Liver (tissue), 8 donors: ENCODE measurements at regions not wholly inside any gene's neighbourhood (a gene's known extent, or its start where the extent isn't known, plus 50 kb on each side); places are given as distances from the start of the nearest gene placed in this dataset.

Source experiments
- DNase-seq: peaks from one replicate; pipeline ENCODE4 v3.0.0-alpha.2; 2017; ENCODE audit warnings: low spot score
- H3K27ac ChIP-seq, 2 donors: one replicate each; pipeline ENCODE4 v1.7.0; 2013; ENCODE audit warnings: inconsistent platforms in 2 of 2, low read length in 2 of 2, control low read depth in 1 of 2, low read depth in 1 of 2, mild to moderate bottlenecking in 1 of 2
- H3K27me3 ChIP-seq, 4 donors: one replicate each; pipeline versions ENCODE4 v1.6.1 to v1.7.0; 2013; ENCODE audit warnings: low read length in 3 of 4, inconsistent platforms in 1 of 4, mild to moderate bottlenecking in 1 of 4, moderate library complexity in 1 of 4; ENCODE audit not compliant: control insufficient read depth in 4 of 4, insufficient read depth in 4 of 4
- H3K36me3 ChIP-seq, 4 donors: one replicate each; pipeline versions ENCODE4 v1.6.1 to v1.7.0; 2013; ENCODE audit warnings: low read length in 3 of 4, mild to moderate bottlenecking in 3 of 4, low read depth in 1 of 4, moderate library complexity in 1 of 4; ENCODE audit not compliant: control insufficient read depth in 4 of 4, insufficient read depth in 3 of 4
- H3K4me1 ChIP-seq, 4 donors: one replicate each; pipeline versions ENCODE4 v1.6.1 to v1.7.0; 2013; ENCODE audit warnings: low read length in 3 of 4, mild to moderate bottlenecking in 3 of 4, moderate library complexity in 1 of 4; ENCODE audit not compliant: control insufficient read depth in 4 of 4, insufficient read depth in 4 of 4
- H3K4me3 ChIP-seq, 3 donors: one replicate each; pipeline versions ENCODE4 v1.6.1 to v1.7.0; 2013; ENCODE audit warnings: low read length in 3 of 3, control low read depth in 1 of 3, low read depth in 1 of 3, mild to moderate bottlenecking in 1 of 3
- H3K9ac ChIP-seq, 2 donors: one replicate each; pipeline ENCODE4 v1.7.0; 2013; ENCODE audit warnings: low read length in 2 of 2, mild to moderate bottlenecking in 2 of 2, moderate library complexity in 2 of 2, control low read depth in 1 of 2, low read depth in 1 of 2
- H3K9me3 ChIP-seq, 4 donors: one replicate each; pipeline versions ENCODE4 v1.6.1 to v1.7.0; 2013; ENCODE audit warnings: low read length in 3 of 4; ENCODE audit not compliant: control insufficient read depth in 4 of 4
- EGR1 ChIP-seq, 2 donors: IDR thresholded peaks; 2 replicates each; pipeline ENCODE4 v1.6.1; 2016 to 2018; ENCODE audit warnings: antibody characterized with exemption in 2 of 2, low read depth in 2 of 2
- FOXA1 ChIP-seq: IDR thresholded peaks from 2 replicates; pipeline ENCODE4 v1.6.1; 2016; ENCODE audit warnings: antibody characterized with exemption
- FOXA2 ChIP-seq: IDR thresholded peaks from 2 replicates; pipeline ENCODE4 v1.6.1; 2016; ENCODE audit warnings: antibody characterized with exemption
- GABPA ChIP-seq, 2 donors: IDR thresholded peaks in 1 of 2; conservative IDR thresholded peaks in 1 of 2; 2 replicates each; pipeline ENCODE4 v1.6.1; 2016; ENCODE audit warnings: antibody characterized with exemption in 2 of 2, mild to moderate bottlenecking in 1 of 2, moderate library complexity in 1 of 2
- HNF4A ChIP-seq, 2 donors: conservative IDR thresholded peaks; 2 replicates each; pipeline ENCODE4 v1.6.1; 2016; ENCODE audit warnings: antibody characterized with exemption in 2 of 2, mild to moderate bottlenecking in 2 of 2
- HNF4G ChIP-seq: IDR thresholded peaks from 2 replicates; pipeline ENCODE4 v1.6.1; 2016; ENCODE audit warnings: antibody characterized with exemption
- RAD21 ChIP-seq, 2 donors: IDR thresholded peaks; 2 replicates each; pipeline ENCODE4 v1.6.1; 2016; ENCODE audit warnings: antibody characterized with exemption in 2 of 2, mild to moderate bottlenecking in 2 of 2
- RXRA ChIP-seq, 2 donors: IDR thresholded peaks; 2 replicates each; pipeline ENCODE4 v1.6.1; 2017 to 2018; ENCODE audit warnings: antibody characterized with exemption in 2 of 2, mild to moderate bottlenecking in 1 of 2
- SP1 ChIP-seq: IDR thresholded peaks from 2 replicates; pipeline ENCODE4 v1.6.1; 2018; ENCODE audit warnings: antibody characterized with exemption, mild to moderate bottlenecking
- TAF1 ChIP-seq: conservative IDR thresholded peaks from 2 replicates; pipeline ENCODE4 v1.6.1; 2016; ENCODE audit warnings: antibody characterized with exemption, mild to moderate bottlenecking
- YY1 ChIP-seq: IDR thresholded peaks from 2 replicates; pipeline ENCODE4 v1.6.1; 2016; ENCODE audit warnings: antibody characterized with exemption, mild to moderate bottlenecking
- WGBS: extraction: QIAGEN DNeasy Blood & Tissue Kit; methylation state at CpG from one replicate; pipeline ENCODE4 v1.1.7; 2013; 5-methylcytosine and 5-hydroxymethylcytosine counted together
- TF ChIP-seq, protein P1 (sequence below): IDR thresholded peaks from 2 replicates; pipeline ENCODE4 v1.6.1; 2016; ENCODE audit warnings: antibody characterized with exemption
- TF ChIP-seq, protein P2 (sequence below): IDR thresholded peaks from 2 replicates; pipeline ENCODE4 v1.6.1; 2016; ENCODE audit warnings: antibody characterized with exemption, mild to moderate bottlenecking
- TF ChIP-seq, protein P3 (sequence below): fragments of 150-350 bp; IDR thresholded peaks from 2 replicates; pipeline ENCODE4 v1.5.1; 2017; ENCODE audit warnings: improper control_type of control experiment, low read depth, low read length; ENCODE audit not compliant: missing input control
- TF ChIP-seq, protein P4 (sequence below): IDR thresholded peaks from 2 replicates; pipeline ENCODE4 v1.6.1; 2016; ENCODE audit warnings: antibody characterized with exemption
- TF ChIP-seq, protein P5 (sequence below): IDR thresholded peaks from 2 replicates; pipeline ENCODE4 v1.6.1; 2016; ENCODE audit warnings: antibody characterized with exemption
- donor health status: healthy.
- donor health status: healthy.
- donor health status: healthy.
- donor health status: healthy.
- donor health status: healthy.

DNA sequence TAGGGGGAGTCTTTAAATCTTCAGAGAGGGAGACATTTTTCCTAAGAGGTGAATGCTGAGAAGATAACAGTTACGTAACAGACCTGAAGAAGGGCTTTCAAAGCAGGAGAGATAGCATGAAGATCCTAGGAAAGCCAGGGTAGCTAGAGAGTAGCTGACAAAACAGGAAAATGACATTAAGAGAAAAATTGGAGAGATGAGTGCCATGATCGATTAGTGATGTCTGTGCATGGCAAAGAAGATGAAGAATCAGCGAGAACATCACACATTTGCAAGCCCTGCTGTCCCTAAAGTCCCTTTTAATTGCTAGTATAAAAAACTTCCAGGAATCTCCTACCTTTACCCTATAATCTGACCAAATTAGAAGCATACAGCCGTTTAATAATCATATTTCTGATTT lies 116.9 kb upstream of the PAX6 start:
- H3K27ac ChIP-seq = no peak overlapping the region
- no peak for TF ChIP-seq EGR1 (IDR thresholded peaks at IDR 0.05; ENCODE audit: low read depth in 2 of 2)
- TF ChIP-seq, protein P1, sequence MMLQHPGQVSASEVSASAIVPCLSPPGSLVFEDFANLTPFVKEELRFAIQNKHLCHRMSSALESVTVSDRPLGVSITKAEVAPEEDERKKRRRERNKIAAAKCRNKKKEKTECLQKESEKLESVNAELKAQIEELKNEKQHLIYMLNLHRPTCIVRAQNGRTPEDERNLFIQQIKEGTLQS = no peak
- TF ChIP-seq RXRA (IDR thresholded peaks at IDR 0.05) = no peak
- no peak for TF ChIP-seq HNF4A (conservative IDR thresholded peaks at IDR 0.05)
- TF ChIP-seq SP1 = no peak
- TF ChIP-seq, protein P2, sequence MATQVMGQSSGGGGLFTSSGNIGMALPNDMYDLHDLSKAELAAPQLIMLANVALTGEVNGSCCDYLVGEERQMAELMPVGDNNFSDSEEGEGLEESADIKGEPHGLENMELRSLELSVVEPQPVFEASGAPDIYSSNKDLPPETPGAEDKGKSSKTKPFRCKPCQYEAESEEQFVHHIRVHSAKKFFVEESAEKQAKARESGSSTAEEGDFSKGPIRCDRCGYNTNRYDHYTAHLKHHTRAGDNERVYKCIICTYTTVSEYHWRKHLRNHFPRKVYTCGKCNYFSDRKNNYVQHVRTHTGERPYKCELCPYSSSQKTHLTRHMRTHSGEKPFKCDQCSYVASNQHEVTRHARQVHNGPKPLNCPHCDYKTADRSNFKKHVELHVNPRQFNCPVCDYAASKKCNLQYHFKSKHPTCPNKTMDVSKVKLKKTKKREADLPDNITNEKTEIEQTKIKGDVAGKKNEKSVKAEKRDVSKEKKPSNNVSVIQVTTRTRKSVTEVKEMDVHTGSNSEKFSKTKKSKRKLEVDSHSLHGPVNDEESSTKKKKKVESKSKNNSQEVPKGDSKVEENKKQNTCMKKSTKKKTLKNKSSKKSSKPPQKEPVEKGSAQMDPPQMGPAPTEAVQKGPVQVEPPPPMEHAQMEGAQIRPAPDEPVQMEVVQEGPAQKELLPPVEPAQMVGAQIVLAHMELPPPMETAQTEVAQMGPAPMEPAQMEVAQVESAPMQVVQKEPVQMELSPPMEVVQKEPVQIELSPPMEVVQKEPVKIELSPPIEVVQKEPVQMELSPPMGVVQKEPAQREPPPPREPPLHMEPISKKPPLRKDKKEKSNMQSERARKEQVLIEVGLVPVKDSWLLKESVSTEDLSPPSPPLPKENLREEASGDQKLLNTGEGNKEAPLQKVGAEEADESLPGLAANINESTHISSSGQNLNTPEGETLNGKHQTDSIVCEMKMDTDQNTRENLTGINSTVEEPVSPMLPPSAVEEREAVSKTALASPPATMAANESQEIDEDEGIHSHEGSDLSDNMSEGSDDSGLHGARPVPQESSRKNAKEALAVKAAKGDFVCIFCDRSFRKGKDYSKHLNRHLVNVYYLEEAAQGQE = no peak
- no peak for TF ChIP-seq YY1
- TF ChIP-seq FOXA1 = no peak
- no peak for TF ChIP-seq FOXA2
- no peak for TF ChIP-seq TAF1
- TF ChIP-seq, protein P3, sequence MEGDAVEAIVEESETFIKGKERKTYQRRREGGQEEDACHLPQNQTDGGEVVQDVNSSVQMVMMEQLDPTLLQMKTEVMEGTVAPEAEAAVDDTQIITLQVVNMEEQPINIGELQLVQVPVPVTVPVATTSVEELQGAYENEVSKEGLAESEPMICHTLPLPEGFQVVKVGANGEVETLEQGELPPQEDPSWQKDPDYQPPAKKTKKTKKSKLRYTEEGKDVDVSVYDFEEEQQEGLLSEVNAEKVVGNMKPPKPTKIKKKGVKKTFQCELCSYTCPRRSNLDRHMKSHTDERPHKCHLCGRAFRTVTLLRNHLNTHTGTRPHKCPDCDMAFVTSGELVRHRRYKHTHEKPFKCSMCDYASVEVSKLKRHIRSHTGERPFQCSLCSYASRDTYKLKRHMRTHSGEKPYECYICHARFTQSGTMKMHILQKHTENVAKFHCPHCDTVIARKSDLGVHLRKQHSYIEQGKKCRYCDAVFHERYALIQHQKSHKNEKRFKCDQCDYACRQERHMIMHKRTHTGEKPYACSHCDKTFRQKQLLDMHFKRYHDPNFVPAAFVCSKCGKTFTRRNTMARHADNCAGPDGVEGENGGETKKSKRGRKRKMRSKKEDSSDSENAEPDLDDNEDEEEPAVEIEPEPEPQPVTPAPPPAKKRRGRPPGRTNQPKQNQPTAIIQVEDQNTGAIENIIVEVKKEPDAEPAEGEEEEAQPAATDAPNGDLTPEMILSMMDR = no peak
- no peak for TF ChIP-seq GABPA (IDR thresholded peaks at IDR 0.05 in 1 of 2, conservative IDR thresholded peaks at IDR 0.05 in 1 of 2)
- no peak overlapping the region for H3K9ac ChIP-seq
- H3K36me3 ChIP-seq = no peaks in the 10 kb centered on the region
- 78% methylated on average over 4 of the region's 4 CpGs for WGBS
- no peaks in the 10 kb centered on the region for H3K27me3 ChIP-seq
- H3K9me3 ChIP-seq = no peaks in the 10 kb centered on the region
- no peak for DNase-seq
- no peak overlapping the region for H3K4me3 ChIP-seq
- no peaks in the 10 kb centered on the region for H3K4me1 ChIP-seq

DNA sequence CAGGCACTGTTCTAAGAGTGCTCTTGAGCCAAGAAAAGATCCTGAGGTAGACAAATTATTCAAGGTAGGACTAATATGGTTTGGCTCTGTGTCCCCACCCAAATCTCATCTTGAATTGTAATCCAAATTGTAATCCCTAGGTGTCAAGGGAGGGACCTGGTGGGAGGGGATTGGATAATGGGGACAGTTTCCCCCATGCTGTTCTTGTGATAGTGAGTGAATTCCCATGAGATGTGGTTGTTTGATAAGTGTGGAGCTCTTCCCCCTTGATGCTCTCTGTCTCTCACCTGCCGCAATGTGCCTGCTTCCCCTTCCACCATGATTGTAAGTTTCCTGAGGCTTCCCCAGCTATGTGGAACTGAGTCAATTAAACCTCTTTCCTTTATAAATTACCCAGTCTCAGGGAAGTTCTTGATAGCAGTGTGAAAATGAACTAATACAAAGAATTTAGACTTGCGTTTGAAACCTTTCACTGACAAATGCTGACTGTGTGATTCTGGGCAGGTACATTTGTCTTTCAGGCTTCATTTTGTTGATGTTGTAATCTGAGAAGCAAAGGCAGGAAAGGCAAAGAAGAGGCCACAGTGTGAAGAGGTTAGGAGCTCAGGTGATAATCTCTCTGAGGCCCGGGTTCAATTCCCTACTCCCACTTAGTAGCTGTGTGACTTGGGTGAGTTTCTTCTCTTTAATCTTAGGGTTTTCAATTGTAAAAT lies 115.8 kb upstream of the PAX6 start:
- Histone ChIP-seq H3K4me3 (no peak overlapping the region), H3K9ac (no peak overlapping the region), H3K36me3 (no peaks in the 10 kb centered on the region), H3K4me1 (no peaks in the 10 kb centered on the region), H3K27me3 (no peaks in the 10 kb centered on the region), H3K27ac (no peak overlapping the region), H3K9me3 (no peaks in the 10 kb centered on the region)
- no peak for DNase-seq
- WGBS = 61% methylated on average over 3 of the region's 3 CpGs
- no peak for TF ChIP-seq HNF4A (conservative IDR thresholded peaks at IDR 0.05)
- no peak for TF ChIP-seq FOXA2
- TF ChIP-seq, protein P2 = no peak
- TF ChIP-seq, protein P4, sequence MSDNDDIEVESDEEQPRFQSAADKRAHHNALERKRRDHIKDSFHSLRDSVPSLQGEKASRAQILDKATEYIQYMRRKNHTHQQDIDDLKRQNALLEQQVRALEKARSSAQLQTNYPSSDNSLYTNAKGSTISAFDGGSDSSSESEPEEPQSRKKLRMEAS = no peak
- no peak for TF ChIP-seq RAD21 (IDR thresholded peaks at IDR 0.05)
- no peak for TF ChIP-seq RXRA (IDR thresholded peaks at IDR 0.05)
- no peak for TF ChIP-seq GABPA (IDR thresholded peaks at IDR 0.05 in 1 of 2, conservative IDR thresholded peaks at IDR 0.05 in 1 of 2)
- TF ChIP-seq FOXA1 = no peak
- no peak for TF ChIP-seq TAF1
- no peak for TF ChIP-seq HNF4G
- TF ChIP-seq, protein P5, sequence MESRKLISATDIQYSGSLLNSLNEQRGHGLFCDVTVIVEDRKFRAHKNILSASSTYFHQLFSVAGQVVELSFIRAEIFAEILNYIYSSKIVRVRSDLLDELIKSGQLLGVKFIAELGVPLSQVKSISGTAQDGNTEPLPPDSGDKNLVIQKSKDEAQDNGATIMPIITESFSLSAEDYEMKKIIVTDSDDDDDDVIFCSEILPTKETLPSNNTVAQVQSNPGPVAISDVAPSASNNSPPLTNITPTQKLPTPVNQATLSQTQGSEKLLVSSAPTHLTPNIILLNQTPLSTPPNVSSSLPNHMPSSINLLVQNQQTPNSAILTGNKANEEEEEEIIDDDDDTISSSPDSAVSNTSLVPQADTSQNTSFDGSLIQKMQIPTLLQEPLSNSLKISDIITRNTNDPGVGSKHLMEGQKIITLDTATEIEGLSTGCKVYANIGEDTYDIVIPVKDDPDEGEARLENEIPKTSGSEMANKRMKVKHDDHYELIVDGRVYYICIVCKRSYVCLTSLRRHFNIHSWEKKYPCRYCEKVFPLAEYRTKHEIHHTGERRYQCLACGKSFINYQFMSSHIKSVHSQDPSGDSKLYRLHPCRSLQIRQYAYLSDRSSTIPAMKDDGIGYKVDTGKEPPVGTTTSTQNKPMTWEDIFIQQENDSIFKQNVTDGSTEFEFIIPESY = no peak
- TF ChIP-seq, protein P1 = no peak
